GM12878 (cell line): ENCODE measurements at regions not wholly inside any gene's neighbourhood (a gene's known extent, or its start where the extent isn't known, plus 50 kb on each side); places are given as distances from the start of the nearest gene placed in this dataset.

Source experiments
- CTCF ChIP-seq, 3 experiments: IDR thresholded peaks in 2 of 3; conservative IDR thresholded peaks in 1 of 3; 2 replicates each; pipeline ENCODE4 v1.5.1; 2011; ENCODE audit warnings: low read depth in 3 of 3, low read length in 3 of 3, mild to moderate bottlenecking in 3 of 3, control low read depth in 2 of 3, moderate library complexity in 2 of 3, inconsistent platforms in 1 of 3, mixed read lengths in 1 of 3; ENCODE audit not compliant: control insufficient read depth in 2 of 3, insufficient read depth in 1 of 3; ENCODE audit errors: extremely low read depth in 1 of 3
- EZH2 ChIP-seq: IDR thresholded peaks from 2 replicates; pipeline ENCODE4 v1.6.1; 2012; ENCODE audit warnings: low read depth, mild to moderate bottlenecking, control low read depth, inconsistent platforms, low read length, borderline replicate concordance; ENCODE audit not compliant: control insufficient read depth
- JUND ChIP-seq: IDR thresholded peaks from 2 replicates; pipeline ENCODE4 v1.6.1; 2012; ENCODE audit warnings: low read depth, mild to moderate bottlenecking, low read length, improper control_type of control experiment, moderate library complexity
- POLR2AphosphoS5 ChIP-seq: IDR thresholded peaks from 2 replicates; pipeline ENCODE4 v1.6.1; 2011; ENCODE audit warnings: mild to moderate bottlenecking, low read length, inconsistent platforms

DNA sequence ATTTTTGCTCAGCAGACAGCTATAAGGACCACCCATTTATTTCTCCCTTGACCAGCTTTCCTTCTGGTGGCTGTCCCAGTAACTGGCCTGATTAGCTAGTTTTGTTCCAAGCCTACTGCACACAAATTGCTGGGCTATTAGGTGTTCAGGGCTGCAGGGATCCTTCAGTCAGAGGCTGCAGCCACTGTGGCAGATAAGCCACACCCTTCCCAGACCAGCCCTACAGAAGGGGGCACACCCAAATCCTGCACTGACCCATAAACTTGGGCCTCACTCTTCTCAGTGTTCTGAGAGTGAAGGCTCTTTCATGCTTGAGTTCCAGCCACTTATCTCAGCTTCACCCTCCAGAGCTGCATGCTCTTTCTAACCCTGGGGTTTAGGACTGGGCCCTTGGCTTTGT, 200.0 kb downstream of the AASDHPPT start:
- TF ChIP-seq POLR2AphosphoS5 (no peak), CTCF (IDR thresholded peaks at IDR 0.05 in 2 of 3, conservative IDR thresholded peaks at IDR 0.05 in 1 of 3; ENCODE audit: control insufficient read depth in 2 of 3, extremely low read depth in 1 of 3, insufficient read depth in 1 of 3, low read depth in 3 of 3, low read length in 3 of 3) (no peak), JUND (no peak), EZH2 (no peak)
